Stomach (tissue), 8 donors: ENCODE measurements at regions not wholly inside any gene's neighbourhood (a gene's known extent, or its start where the extent isn't known, plus 50 kb on each side); places are given as distances from the start of the nearest gene placed in this dataset.

Experiments used
- DNase-seq, 2 donors: peaks; one replicate each; pipeline versions ENCODE4 v3.0.0 to v3.0.0-alpha.2; 2013 to 2019
- H3K27ac ChIP-seq, 5 donors: fragments of 200-600 bp in 4 of 5; sonication (generic) in 4 of 5; one replicate each; pipeline ENCODE4 v1.5.1; 2013 to 2019; ENCODE audit warnings: mild to moderate bottlenecking in 1 of 5, moderate library complexity in 1 of 5
- H3K27me3 ChIP-seq, 3 donors: fragments of 200-600 bp; sonication (generic); one replicate each; pipeline ENCODE4 v1.5.1; 2017 to 2019; ENCODE audit warnings: mixed run types in 1 of 3
- H3K36me3 ChIP-seq, 4 donors: fragments of 200-600 bp; sonication (generic); 1 replicate in 3 of 4; 2 replicates in 1 of 4; pipeline ENCODE4 v1.5.1; 2016 to 2019
- H3K4me1 ChIP-seq, 4 donors: fragments of 200-600 bp; sonication (generic); one replicate each; pipeline ENCODE4 v1.5.1; 2016 to 2019
- H3K4me3 ChIP-seq, 4 donors: fragments of 200-600 bp; sonication (generic) in 3 of 4; one replicate each; pipeline ENCODE4 v1.5.1; 2016 to 2019; ENCODE audit warnings: mild to moderate bottlenecking in 1 of 4
- H3K9me3 ChIP-seq, 4 donors: fragments of 200-600 bp; sonication (generic); one replicate each; pipeline ENCODE4 v1.5.1; 2016 to 2019
- EP300 ChIP-seq: sonication (generic); formaldehyde crosslinking; IDR thresholded peaks from one replicate; pipeline ENCODE4 v1.6.1; 2017; ENCODE audit warnings: antibody characterized with exemption
- POLR2A ChIP-seq, 4 donors: fragments of 450-650 bp; IDR thresholded peaks; one replicate each; pipeline ENCODE4 v1.6.1; 2016; ENCODE audit warnings: antibody characterized with exemption in 4 of 4, control low read depth in 2 of 4, mild to moderate bottlenecking in 1 of 4, moderate library complexity in 1 of 4
- POLR2AphosphoS5 ChIP-seq, 3 donors: sonication (generic); formaldehyde crosslinking; IDR thresholded peaks; one replicate each; pipeline ENCODE4 v1.6.1; 2016; ENCODE audit warnings: antibody characterized with exemption in 3 of 3
- WGBS, 5 donors: extraction: QIAGEN DNeasy Blood & Tissue Kit in 3 of 5; methylation state at CpG; one replicate each; pipeline versions ENCODE4 v1.1.5 to v1.1.7; 2013 to 2018; 5-methylcytosine and 5-hydroxymethylcytosine counted together
- intact Hi-C: fragments of 100-400 bp; cut with DNase I; formaldehyde crosslinking; loops from one replicate; pipeline ENCODE4 v1.15.1; 2023; ENCODE audit warnings: low total_unique reads
- TF ChIP-seq, protein P1 (sequence below), 7 experiments: fragments of 450-650 bp in 4 of 7; fragments of 200-600 bp in 3 of 7; sonication (generic) in 3 of 7; IDR thresholded peaks; one replicate each; pipeline ENCODE4 v1.5.1; 2016 to 2019; ENCODE audit warnings: antibody characterized with exemption in 7 of 7, control low read depth in 2 of 7, mild to moderate bottlenecking in 1 of 7
- donor health status: healthy with polysubstance abuse.
- donor health status: Bipolar disorder and iron deficiency.
- donor health status: healthy.

DNA sequence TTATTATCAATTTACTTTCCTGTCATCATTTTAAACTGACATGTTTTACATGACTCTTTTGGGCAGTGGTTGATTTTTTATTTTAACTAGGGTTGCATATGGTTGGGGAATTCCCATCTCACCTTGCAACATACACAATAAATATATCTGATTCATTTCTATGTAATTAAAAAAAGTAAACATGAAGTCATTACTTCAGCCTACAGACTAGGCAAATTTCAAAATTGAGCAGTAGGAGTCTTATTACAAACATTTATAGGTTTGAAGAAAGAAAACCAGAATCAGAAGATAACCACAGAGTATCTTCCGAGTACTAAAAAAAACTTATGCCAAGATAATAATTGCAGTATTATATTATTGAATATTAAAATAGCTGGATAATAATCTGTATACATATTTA lies 377.0 kb upstream of the VRK2 start:
- no peak overlapping the region for H3K27ac ChIP-seq
- DNase-seq, result no peak
- TF ChIP-seq POLR2A (IDR thresholded peaks at IDR 0.05), result no peak
- TF ChIP-seq, protein P1, sequence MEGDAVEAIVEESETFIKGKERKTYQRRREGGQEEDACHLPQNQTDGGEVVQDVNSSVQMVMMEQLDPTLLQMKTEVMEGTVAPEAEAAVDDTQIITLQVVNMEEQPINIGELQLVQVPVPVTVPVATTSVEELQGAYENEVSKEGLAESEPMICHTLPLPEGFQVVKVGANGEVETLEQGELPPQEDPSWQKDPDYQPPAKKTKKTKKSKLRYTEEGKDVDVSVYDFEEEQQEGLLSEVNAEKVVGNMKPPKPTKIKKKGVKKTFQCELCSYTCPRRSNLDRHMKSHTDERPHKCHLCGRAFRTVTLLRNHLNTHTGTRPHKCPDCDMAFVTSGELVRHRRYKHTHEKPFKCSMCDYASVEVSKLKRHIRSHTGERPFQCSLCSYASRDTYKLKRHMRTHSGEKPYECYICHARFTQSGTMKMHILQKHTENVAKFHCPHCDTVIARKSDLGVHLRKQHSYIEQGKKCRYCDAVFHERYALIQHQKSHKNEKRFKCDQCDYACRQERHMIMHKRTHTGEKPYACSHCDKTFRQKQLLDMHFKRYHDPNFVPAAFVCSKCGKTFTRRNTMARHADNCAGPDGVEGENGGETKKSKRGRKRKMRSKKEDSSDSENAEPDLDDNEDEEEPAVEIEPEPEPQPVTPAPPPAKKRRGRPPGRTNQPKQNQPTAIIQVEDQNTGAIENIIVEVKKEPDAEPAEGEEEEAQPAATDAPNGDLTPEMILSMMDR (IDR thresholded peaks at IDR 0.05), result no peak
- TF ChIP-seq EP300, result no peak
- no peak for TF ChIP-seq POLR2AphosphoS5 (IDR thresholded peaks at IDR 0.05)
- intact Hi-C loops, result no loop called here
- H3K4me3 ChIP-seq, result no peak overlapping the region
- H3K36me3 ChIP-seq, result no peaks in the 10 kb centered on the region
- H3K27me3 ChIP-seq, result no peaks in the 10 kb centered on the region
- 80 to 95% (median 85%) methylated on average over 1 of the region's 1 CpG for WGBS, 5 donors
- no peaks in the 10 kb centered on the region for H3K4me1 ChIP-seq
- no peaks in the 10 kb centered on the region for H3K9me3 ChIP-seq

GRCh38 chr2:57674025-57674424 lies 372.6 kb upstream of the VRK2 start:
- Histone ChIP-seq H3K4me3 (no peak overlapping the region), H3K4me1 (no peaks in the 10 kb centered on the region), H3K27ac (no peak overlapping the region), H3K36me3 (no peaks in the 10 kb centered on the region), H3K27me3 (no peaks in the 10 kb centered on the region), H3K9me3 (no peaks in the 10 kb centered on the region)
- TF ChIP-seq EP300, result no peak
- TF ChIP-seq POLR2AphosphoS5 (IDR thresholded peaks at IDR 0.05), result no peak
- TF ChIP-seq POLR2A (IDR thresholded peaks at IDR 0.05), result no peak
- TF ChIP-seq, protein P1 (IDR thresholded peaks at IDR 0.05), result no peak
- DNase-seq, result no peak
- 32 to 44% (median 43%) methylated on average over 2 of the region's 2 CpGs for WGBS, 5 donors
- intact Hi-C loops, result no loop called here

- Histone ChIP-seq H3K27me3 (no peaks in the 10 kb centered on the region), H3K4me1 (no peaks in the 10 kb centered on the region), H3K27ac (no peak overlapping the region), H3K4me3 (no peak overlapping the region), H3K36me3 (no peaks in the 10 kb centered on the region), H3K9me3 (no peaks in the 10 kb centered on the region)
- TF ChIP-seq EP300 (no peak), POLR2A (IDR thresholded peaks at IDR 0.05) (no peak), POLR2AphosphoS5 (IDR thresholded peaks at IDR 0.05) (no peak)
- TF ChIP-seq, protein P1 (IDR thresholded peaks at IDR 0.05), result no peak
- intact Hi-C loops, result no loop called here
- 52 to 72% (median 69%) methylated on average over 2 of the region's 2 CpGs for WGBS, 5 donors
- no peak for DNase-seq
Observed at GRCh38 chr2:57674743-57675142, 371.9 kb upstream of the VRK2 start.

DNA sequence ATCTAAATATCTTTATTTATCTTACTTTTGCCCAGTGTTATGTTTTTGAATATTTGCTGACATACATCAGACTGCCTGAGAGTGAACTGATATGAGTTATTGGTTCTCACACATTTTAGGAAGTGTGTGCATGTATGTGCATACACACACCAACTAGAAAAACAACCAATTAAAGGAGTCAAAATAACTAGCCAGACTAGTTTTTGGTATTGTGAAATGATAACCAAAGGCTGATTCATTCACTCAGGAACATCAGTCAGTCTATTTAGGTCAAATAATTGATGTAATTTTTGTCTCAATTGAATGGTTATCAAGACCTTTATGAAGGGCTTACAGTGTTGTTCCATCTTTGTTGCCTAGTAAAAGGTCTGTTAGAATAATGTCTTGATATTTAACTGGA lies 369.3 kb upstream of the VRK2 start:
- H3K4me1 ChIP-seq, result no peaks in the 10 kb centered on the region
- H3K27ac ChIP-seq, result no peak overlapping the region
- H3K27me3 ChIP-seq, result no peaks in the 10 kb centered on the region
- intact Hi-C loops, result no loop called here
- H3K4me3 ChIP-seq, result no peak overlapping the region
- no peak for DNase-seq
- H3K9me3 ChIP-seq, result no peaks in the 10 kb centered on the region
- TF ChIP-seq EP300, result no peak
- TF ChIP-seq POLR2AphosphoS5 (IDR thresholded peaks at IDR 0.05), result no peak
- TF ChIP-seq, protein P1 (IDR thresholded peaks at IDR 0.05), result no peak
- no peaks in the 10 kb centered on the region for H3K36me3 ChIP-seq
